ENCODE measurements at regions not wholly inside any gene's neighbourhood (a gene's known extent, or its start where the extent isn't known, plus 50 kb on each side); places are given as distances from the start of the nearest gene placed in this dataset.

- no peak overlapping the region for H3K4me3 ChIP-seq
- no peak overlapping the region for H3K27ac ChIP-seq
These were observed 1211.5 kb downstream of the PCDH17 start for GRCh38 chr13:58843071-58843470.

- H3K4me3 ChIP-seq, result no peak overlapping the region
These were observed 1212.0 kb downstream of the PCDH17 start for GRCh38 chr13:58843567-58843966.

DNA sequence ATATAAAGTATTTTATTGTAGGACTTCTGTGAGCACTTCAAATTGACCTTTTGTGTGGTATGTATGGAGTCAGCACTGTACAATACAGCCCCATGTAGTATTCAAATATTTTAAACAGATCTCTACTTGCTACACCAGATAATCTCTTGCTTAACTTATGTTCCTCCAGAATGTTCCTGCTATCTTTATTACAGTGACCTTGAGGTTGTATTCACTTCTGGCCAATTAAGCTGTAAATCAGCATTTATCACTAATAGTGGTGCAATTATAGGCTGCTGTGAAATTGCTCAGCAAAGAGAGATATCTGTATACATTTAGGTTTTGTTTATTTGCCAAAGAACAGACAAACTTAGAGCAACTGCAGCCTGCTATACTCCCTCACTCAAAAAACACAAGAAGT lies 1218.6 kb downstream of the PCDH17 start:
- Histone ChIP-seq H3K27ac (no peak overlapping the region), H3K4me3 (no peak overlapping the region)

More at GRCh38 chr13:58843567-58843966, 1212.0 kb downstream of the PCDH17 start:
- H3K27ac ChIP-seq, result no peak overlapping the region

DNA sequence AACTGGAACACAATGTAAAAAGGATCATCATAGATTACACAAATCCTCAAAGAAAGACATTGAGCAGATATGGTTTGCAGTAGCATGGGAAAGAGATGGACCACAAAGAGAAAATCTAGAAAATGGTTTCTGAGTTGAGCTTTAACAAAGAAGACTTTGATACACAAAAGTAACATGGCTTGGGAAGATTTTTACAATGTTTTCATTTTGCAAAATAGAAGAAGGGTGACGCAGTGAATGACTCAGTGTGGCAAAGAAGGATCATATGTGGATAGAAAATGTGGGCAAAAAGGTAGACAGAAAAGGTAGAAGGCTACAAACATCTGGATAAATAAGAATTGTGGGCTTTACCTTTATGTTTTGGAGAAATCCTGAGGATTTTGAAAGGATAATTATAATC lies 1220.5 kb downstream of the PCDH17 start:
- Histone ChIP-seq H3K4me3 (no peak overlapping the region), H3K27ac (no peak overlapping the region)

DNA sequence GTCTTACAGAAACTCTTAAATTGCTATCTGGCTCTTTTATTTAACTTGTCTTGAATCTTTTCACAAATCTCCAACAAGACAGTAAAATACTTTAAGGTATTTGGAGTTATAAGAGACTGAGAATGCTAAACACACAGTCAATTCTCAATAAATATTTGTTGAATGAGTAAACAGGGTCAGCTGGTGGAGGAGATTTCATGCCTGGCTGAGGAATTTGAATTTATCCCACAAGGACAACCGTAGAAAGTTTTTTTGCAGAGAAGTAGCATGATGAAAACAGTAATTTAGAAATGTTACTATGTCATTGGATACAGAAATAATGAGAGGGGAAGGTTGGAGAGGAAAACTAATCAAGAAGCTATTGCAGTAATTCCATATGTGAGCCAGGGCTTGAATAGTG lies 1223.7 kb downstream of the PCDH17 start:
- H3K27ac ChIP-seq, result no peak overlapping the region
- no peak overlapping the region for H3K4me3 ChIP-seq

GRCh38 chr13:58858870-58859371 lies 1227.4 kb downstream of the PCDH17 start:
- no peak overlapping the region for H3K4me3 ChIP-seq
- no peak overlapping the region for H3K27ac ChIP-seq

DNA sequence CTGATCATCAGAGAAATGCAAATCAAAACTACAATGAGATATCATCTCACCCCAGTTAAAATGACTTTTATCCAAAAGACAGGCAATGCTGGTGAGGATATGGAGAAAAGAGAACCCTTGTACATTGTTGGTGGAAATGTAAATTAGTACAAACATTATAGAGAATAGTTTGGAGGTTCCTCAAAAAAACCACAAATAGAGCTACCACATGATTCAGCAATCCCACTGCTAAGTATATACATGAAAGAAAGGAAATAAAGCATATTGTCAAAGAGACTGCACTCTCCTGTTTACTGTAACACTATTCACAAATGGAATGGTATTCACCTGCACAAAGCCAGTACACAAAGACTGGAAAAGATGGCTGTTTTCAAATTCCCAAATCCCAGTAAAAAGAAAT lies 1233.7 kb downstream of the PCDH17 start:
- no peak overlapping the region for H3K4me3 ChIP-seq
- no peak overlapping the region for H3K27ac ChIP-seq

GRCh38 chr13:58869566-58869965 lies 1238.0 kb downstream of the PCDH17 start:
- no peak overlapping the region for H3K4me3 ChIP-seq
- H3K27ac ChIP-seq, result no peak overlapping the region

DNA sequence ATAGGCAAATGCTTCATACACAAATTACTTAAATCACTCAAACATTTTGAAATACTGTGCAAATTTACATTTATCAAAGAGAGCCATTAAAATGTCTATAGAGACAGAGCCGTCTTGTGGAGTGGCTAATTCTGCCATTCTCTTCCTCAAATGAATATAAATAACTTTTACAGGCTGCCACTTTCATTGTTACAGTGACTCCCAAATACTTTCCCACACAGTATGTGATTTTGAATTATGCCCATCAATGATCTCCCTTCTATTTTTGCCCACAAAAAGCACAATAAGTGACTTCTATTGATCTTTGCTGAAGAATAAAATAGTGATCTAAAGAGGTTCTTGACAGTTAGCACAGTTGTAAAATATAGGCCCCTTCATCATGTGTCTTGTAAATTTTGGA lies 1244.9 kb downstream of the PCDH17 start:
- no peak overlapping the region for H3K4me3 ChIP-seq
- no peak overlapping the region for H3K27ac ChIP-seq

DNA sequence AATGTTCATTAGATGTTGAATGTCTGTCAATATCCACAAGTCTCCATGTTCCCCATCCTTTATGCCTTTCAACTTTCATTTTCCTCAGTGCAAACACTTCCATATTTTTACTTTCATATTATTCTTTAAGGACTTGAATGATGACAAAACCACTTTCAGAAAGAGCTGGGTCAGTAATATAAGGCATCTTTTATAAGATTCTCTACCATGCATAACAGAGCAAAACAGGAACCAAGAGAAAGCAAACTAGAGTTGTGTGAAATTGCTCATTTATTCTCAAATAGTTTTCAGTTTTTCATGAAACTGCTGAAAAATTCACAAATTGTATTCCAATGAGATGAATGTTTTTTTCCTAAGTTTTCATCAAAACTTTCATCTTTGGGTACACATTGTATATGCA lies 1247.6 kb downstream of the PCDH17 start:
- no peak overlapping the region for H3K4me3 ChIP-seq
- H3K27ac ChIP-seq, result no peak overlapping the region

- no peak overlapping the region for H3K4me3 ChIP-seq
- H3K27ac ChIP-seq, result no peak overlapping the region
These were observed 1251.0 kb downstream of the PCDH17 start for GRCh38 chr13:58882516-58882915.

DNA sequence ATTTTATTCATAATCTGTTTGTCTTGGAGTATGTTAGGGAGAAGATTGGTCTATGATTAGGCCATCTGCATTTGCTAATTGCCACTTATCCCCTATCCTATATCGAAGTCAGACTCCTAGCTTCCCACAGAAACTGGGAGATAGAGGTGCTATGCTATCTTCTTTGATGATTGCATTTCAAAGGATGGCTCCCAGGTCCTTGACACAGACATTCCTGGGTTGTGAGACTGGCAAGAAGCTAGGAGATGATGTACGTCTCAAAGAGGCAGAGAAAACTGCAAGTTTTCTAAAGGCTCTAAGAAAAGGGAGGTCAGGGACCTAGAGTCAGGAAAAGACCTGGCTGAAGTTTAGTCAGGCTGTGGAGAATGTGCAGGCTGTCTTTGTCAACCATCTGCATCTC lies 1251.9 kb downstream of the PCDH17 start:
- no peak overlapping the region for H3K4me3 ChIP-seq
- no peak overlapping the region for H3K27ac ChIP-seq

DNA sequence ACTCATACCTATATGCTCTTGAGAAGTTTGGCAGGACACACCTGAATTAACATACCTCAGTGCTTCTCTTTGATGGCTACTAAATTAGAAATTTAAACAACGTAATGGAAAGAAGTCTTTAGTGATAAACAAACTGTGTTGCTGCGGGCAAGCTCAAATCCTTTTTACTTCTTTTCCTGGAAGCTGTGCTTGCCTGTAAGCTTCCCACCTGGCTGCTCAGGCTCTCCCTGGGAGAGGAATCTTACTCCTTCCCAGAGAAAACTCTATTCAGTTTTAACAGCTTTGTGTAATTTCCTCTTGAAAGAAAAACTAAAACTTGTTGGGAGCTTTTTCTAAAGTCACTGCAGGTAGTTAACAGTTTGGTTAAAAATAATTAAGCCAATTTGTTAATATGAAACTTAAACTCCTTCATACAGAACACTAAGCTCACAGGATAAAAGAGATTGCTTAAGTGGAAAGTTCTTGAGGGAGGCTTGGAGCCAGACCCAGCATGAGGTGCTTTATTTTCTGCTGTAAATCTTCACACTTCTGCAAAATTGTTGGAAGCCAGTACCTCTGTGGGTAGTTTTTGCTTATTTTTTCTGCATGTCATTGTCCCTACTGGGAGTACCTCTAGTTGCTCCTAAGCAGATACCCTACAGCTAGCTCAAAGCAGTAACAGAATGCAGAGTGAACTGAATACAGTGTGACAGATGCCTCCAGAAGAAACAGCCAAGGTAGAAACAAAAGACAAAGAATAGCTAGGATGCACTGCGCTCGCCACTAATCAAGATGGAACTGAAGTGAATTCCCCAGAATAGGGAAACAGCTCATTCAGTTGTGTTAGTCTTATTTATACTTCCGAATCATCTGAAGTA lies 1253.0 kb downstream of the PCDH17 start:
- no peak overlapping the region for H3K27ac ChIP-seq
- H3K4me3 ChIP-seq, result no peak overlapping the region

DNA sequence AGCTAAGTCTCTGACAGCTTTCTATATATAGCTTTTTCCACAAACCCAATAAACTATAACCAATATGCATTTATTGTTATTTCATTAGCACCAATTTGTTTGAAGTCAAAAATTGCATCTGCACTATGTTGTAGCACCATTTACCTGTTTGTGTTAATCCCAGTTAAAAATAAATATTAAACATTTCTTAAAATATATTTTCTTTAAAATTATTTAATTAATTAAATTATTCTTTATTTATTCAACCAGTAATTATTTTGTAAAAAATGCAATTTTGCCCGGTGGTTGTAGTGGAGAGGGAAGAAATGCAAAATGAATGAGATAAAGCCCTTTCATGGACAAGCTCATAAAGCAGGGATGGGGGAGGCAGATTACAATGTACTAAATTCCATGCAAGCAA lies 1257.9 kb downstream of the PCDH17 start:
- H3K27ac ChIP-seq, result no peak overlapping the region
- H3K4me3 ChIP-seq, result no peak overlapping the region

- H3K4me3 ChIP-seq, result no peak overlapping the region
- no peak overlapping the region for H3K27ac ChIP-seq
These were observed 1261.9 kb downstream of the PCDH17 start for GRCh38 chr13:58893396-58893795.

DNA sequence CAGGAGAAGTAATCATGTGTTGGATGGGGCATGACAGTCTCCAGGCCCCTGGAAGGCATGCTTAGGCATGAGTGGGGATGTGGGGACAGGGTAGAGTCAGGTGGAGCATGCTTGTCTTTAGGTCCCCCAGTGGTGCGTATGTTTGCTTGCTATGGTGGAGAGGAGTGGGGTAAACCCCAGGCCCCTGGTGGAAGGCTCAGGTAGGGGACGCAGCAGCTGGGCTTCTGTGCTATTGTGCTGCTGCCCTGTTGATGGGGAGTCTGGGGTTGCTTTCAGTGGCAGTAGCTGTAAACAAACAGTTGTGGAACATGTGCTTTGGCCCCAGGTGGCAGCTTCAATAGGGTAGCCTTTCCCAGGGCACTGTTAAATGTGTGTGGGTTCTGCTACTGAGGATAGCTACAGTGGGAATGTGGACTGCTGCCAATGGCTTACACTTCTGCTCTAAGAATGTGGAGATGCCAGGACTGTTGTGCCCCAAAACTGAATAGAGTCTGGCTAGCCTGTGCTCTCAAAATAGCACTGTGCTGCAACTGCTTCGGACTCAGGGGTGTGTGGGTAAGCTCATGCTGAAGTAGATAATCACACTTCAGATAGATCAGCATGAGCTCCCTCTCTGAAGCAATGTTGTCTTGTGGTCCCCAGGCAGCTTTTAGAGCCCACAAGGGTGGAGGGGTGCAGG lies 1257.3 kb downstream of the DIAPH3 start:
- no peak overlapping the region for H3K27ac ChIP-seq
- no peak overlapping the region for H3K4me3 ChIP-seq

DNA sequence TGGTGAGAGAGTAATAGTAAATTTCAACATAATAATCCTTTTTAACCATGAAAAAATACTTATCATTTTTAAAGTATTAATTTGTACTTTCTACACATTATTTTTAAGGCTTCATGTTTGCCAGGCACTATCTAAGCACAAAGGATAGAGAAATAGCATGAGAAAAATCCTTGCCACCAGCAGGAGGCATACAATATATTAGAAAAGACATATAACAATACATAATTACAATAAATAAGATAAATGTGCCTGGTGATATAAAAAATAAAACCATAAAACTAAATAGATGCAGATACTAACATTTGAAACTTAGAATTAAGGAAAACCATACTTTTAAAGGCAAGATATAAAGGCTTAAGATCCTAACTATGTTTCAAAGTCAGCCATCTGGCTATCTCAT lies 1256.4 kb downstream of the DIAPH3 start:
- Histone ChIP-seq H3K27ac (no peak overlapping the region), H3K4me3 (no peak overlapping the region)

- Histone ChIP-seq H3K4me3 (no peak overlapping the region), H3K27ac (no peak overlapping the region)
These were observed 1255.6 kb downstream of the DIAPH3 start for GRCh38 chr13:58908019-58908679.

DNA sequence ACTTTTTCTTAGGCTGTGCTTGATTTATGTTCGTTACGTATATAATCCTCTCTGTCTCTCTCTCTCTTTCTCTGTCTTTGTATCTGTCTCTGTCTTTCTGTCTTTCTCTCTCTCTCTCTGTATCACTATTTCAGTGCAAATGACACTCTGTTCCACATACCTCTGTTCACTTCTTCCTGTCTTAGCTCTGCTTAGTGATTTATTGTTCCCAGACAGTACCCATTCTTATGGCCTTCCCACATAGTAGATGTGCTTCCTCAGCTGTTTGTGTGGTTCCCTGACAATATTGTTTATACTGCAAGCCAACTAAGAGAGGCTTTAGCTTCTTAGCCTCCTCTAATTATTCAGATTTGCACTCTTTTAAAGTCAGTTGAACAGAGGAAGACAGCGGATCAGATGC lies 1244.2 kb downstream of the DIAPH3 start:
- Histone ChIP-seq H3K27ac (no peak overlapping the region), H3K4me3 (no peak overlapping the region)

DNA sequence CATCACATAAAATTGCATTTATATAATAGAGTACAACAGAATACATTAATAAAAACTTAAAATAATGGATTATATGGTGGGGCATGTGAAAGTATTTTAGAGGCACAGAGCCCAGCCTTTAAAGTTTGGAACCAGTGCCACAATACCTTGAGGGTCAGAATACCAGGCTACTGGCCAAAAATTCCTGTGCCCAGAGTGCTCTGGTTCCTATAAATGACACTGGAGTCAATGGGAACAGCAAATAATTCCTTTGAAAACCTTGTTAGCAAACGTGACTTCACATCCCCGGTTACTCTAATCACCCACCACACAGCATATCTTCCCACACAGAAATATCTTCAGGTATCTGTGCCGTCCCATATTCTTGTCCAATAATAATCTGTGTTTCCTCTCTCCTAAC lies 1242.6 kb downstream of the DIAPH3 start:
- no peak overlapping the region for H3K27ac ChIP-seq
- no peak overlapping the region for H3K4me3 ChIP-seq

DNA sequence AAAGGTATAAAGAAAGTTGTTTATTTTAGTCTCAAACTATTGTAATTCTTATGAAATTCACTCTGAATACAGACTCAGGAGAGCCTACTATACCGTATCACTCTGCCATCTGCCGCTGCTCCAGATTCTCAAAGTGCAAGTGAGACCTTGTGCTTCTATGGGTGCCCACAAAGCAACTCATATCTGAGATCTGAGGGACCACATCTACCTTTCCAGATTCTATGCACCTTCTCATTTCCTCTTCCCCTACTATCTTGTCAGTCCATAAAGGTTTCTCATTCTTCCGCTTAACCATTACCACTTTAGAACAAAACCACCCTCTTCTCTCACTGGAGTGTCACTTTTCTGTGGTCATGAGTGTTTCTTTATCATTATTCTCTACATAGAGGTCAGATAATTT lies 1236.9 kb downstream of the DIAPH3 start:
- no peak overlapping the region for H3K27ac ChIP-seq
- no peak overlapping the region for H3K4me3 ChIP-seq

Data from skin epidermis (tissue), 12 donors.